ENCODE measurements at regions not wholly inside any gene's neighbourhood (a gene's known extent, or its start where the extent isn't known, plus 50 kb on each side); places are given as distances from the start of the nearest gene placed in this dataset.

DNA sequence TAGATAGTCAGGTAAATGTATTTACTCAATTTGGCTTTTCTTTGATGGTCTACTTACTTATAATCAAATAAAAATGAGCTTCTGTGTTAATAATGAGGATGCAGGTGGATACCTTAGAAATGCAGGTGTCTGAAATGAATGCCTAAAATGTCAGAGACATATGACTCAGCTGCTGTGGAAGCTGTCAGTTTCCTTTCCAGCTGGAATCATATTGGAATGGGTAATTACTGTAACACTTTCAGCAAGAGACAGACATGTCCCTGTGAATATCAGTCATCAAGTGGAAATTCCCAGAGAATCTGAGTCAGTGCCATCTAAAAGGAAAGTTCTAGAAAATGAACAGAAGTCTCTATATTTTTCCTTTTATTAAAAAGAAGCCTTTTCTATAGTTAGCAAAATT lies 783.0 kb upstream of the AADAT start:
- DNase-seq (ENCODE audit: low spot score), result no peak
- TF ChIP-seq, protein P1, sequence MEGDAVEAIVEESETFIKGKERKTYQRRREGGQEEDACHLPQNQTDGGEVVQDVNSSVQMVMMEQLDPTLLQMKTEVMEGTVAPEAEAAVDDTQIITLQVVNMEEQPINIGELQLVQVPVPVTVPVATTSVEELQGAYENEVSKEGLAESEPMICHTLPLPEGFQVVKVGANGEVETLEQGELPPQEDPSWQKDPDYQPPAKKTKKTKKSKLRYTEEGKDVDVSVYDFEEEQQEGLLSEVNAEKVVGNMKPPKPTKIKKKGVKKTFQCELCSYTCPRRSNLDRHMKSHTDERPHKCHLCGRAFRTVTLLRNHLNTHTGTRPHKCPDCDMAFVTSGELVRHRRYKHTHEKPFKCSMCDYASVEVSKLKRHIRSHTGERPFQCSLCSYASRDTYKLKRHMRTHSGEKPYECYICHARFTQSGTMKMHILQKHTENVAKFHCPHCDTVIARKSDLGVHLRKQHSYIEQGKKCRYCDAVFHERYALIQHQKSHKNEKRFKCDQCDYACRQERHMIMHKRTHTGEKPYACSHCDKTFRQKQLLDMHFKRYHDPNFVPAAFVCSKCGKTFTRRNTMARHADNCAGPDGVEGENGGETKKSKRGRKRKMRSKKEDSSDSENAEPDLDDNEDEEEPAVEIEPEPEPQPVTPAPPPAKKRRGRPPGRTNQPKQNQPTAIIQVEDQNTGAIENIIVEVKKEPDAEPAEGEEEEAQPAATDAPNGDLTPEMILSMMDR (IDR thresholded peaks at IDR 0.05; ENCODE audit: extremely low read depth, insufficient read depth, missing control alignments), result no peak
- in situ Hi-C loops (cut with MboI; ENCODE audit: low pct_unique_long_range_greater_than_20kb, low sequenced_read_pairs, unreplicated experiment), result loop anchor here (25.0 kb wide), 1 partner anchor 285 kb away; no protein-coding TSS in a partner anchor

DNA sequence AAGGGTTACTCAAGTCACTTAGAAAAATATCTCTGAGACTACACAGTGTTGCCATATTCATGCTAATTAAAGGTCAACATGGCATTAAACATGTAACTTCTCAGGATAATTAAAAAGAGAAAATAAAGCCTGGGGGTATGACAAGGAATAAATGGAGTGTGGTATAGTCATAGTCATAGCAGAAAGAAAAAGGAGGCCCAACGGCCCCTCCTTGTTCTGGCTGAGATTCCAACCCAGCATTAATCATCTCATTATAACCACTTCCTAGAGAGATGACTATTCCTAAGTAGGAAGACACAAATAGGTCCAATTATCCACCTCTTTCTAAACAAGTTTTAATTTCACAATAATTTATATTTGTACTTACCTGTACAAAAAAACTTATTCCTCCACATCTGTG lies 778.4 kb upstream of the AADAT start:
- DNase-seq (ENCODE audit: low spot score), result no peak
- in situ Hi-C loops (cut with MboI; ENCODE audit: low pct_unique_long_range_greater_than_20kb, low sequenced_read_pairs, unreplicated experiment), result loop anchor here (25.0 kb wide), 1 partner anchor 281 kb away; no protein-coding TSS in a partner anchor
- TF ChIP-seq, protein P1 (IDR thresholded peaks at IDR 0.05; ENCODE audit: extremely low read depth, insufficient read depth, missing control alignments), result no peak

DNA sequence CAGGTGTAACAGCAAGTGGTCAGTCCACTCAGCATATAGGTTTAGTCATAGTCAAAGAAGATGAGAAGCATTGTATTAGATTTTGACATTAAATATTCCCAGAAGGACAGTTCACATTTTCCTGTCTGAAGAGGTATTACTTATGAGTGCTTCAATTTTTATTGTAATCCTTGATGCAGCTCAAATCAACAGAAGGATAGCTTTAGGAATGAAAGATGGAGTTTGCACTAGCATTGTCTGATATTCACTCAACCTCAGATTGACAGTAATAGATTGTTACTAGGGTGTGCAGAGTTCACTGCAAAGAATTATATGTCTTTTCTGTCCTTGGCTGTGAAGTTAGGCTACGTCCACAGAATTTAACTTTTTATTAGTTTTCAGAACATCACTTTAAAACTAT lies 764.3 kb upstream of the AADAT start:
- in situ Hi-C loops (cut with MboI; ENCODE audit: low pct_unique_long_range_greater_than_20kb, low sequenced_read_pairs, unreplicated experiment), result loop anchor here (25.0 kb wide), 1 partner anchor 267 kb away; no protein-coding TSS in a partner anchor
- no peak for DNase-seq (ENCODE audit: low spot score)

DNA sequence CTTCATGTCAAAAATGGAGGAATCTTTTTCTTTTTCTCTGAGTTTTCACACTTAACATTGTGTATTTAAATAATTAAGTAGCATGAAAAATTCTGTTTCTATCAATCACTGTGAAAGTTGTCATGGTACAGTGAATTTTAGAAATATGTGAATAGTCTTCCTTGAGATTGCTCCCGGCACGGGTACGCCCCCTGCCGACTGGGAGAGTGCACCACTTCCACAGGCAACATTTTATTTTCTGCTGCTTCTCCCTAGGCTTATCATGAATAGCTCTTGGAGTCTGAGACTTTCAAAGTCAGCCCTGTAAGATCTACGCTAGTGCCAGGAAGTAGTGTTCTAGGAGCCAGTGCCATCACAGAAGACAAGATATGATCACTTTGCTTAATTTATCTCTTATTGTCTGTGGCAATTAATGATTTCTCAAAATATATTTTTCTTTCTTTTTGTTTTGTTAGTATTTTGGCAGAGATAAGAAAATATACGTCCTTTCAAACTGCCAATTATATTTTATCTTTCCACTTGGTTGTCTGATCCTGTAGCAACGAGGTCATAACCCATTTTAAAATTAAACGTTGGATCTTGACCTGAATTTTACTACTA lies 763.8 kb upstream of the AADAT start:
- in situ Hi-C loops (cut with MboI; ENCODE audit: low pct_unique_long_range_greater_than_20kb, low sequenced_read_pairs, unreplicated experiment), result loop anchor here (25.0 kb wide), 1 partner anchor 266 kb away; no protein-coding TSS in a partner anchor
- peak; percentile 9 for DNase-seq (ENCODE audit: low spot score)
- TF ChIP-seq, protein P1 (IDR thresholded peaks at IDR 0.05; ENCODE audit: extremely low read depth, insufficient read depth, missing control alignments), result peak; percentile 86

More for the DNA sequence above, 764.3 kb upstream of the AADAT start:
- TF ChIP-seq, protein P1 (IDR thresholded peaks at IDR 0.05; ENCODE audit: extremely low read depth, insufficient read depth, missing control alignments), result no peak

DNA sequence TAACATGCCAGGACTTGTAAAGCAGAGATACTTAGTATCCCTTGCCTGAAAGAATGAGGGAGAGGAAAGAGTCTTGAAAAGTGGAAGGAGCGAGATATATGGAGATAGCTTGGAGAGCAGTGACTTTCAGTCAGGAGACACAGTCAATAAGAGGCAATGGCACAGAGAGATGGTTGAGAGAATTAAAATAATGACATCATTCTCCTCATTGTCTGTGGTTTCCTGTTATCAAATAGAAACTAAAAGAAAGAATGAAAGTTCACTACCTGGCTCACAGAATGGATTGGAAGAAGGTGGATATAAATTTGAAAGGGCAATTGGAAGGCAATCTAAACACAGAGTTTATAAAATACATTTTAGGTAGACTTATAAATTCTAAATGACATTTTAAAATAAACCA lies 760.2 kb upstream of the AADAT start:
- in situ Hi-C loops (cut with MboI; ENCODE audit: low pct_unique_long_range_greater_than_20kb, low sequenced_read_pairs, unreplicated experiment), result loop anchor here (25.0 kb wide), 1 partner anchor 263 kb away; no protein-coding TSS in a partner anchor
- DNase-seq (ENCODE audit: low spot score), result peak; percentile 14
- TF ChIP-seq, protein P1 (IDR thresholded peaks at IDR 0.05; ENCODE audit: extremely low read depth, insufficient read depth, missing control alignments), result no peak

DNA sequence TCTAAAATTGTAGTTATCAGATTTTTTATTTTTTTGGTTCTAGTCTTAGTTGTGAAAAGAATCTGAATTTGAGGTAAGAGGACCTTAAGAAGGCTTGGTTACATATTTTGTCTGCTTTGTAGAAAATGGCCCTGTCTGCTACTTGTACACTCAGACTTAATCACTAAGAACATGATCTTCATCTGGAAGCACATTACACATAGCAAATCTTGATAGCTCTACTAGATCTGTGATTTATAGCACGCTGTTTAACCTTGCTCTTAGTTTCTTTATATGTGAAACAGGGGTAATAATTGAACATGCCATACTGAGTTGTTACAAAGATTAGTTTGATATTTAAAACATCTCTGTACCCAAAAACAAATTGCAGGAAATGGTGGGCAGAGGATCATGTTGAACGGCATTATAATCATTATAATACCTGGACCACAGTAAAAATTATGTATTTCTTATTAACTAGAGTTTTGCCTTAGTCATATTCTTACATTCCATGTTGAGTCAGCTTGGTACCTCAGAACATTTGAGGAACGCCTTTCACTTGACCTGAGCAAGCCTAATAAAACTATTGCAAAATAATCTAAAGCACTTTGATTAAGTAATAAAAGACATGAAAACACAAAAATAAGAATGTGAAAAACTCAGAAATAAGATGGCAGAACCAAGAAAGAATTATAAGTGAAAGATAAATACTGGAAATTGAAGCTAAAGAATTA lies 738.0 kb upstream of the AADAT start:
- in situ Hi-C loops (cut with MboI; ENCODE audit: low pct_unique_long_range_greater_than_20kb, low sequenced_read_pairs, unreplicated experiment), result no loop called here
- TF ChIP-seq, protein P1 (IDR thresholded peaks at IDR 0.05; ENCODE audit: extremely low read depth, insufficient read depth, missing control alignments), result no peak
- DNase-seq (ENCODE audit: low spot score), result no peak

Data from GM13977 (cell line).